WTC11 (cell line): ENCODE measurements at regions not wholly inside any gene's neighbourhood (a gene's known extent, or its start where the extent isn't known, plus 50 kb on each side); places are given as distances from the start of the nearest gene placed in this dataset.
A peak's percentile ranks its signal among the peaks of the same experiment; 100 is the strongest.

ENCODE experiments used
- ATAC-seq: fragments of 200-7000 bp; cut with Tn5 transposase; 2 replicates; pipeline ENCODE4 v1.10.0; 2021; ENCODE audit warnings: mild to moderate bottlenecking, moderate library complexity
- CTCF ChIA-PET: fragments of 300-600 bp; sonication (Branson Sonifier 250); formaldehyde crosslinking; loops from one replicate; lab custom pipeline; 2021; ENCODE audit warnings: antibody characterized with exemption; lab: Charles Lee
- POLR2A ChIA-PET: fragments of 350-600 bp; sonication (Branson Sonifier 250); formaldehyde crosslinking; loops from one replicate; lab custom pipeline; 2021; ENCODE audit warnings: antibody characterized with exemption; lab: Charles Lee
- DNase-seq: peaks from one replicate; pipeline ENCODE4 v3.0.0; 2021; ENCODE audit warnings: low spot score
- H3K27ac Mint-ChIP-seq: 2 replicates; pipeline ENCODE4 v1.8.0; 2021; ENCODE audit warnings: mixed read lengths
- H3K27me3 Mint-ChIP-seq: 2 replicates; pipeline ENCODE4 v1.8.0; 2021; ENCODE audit warnings: low read depth, mild to moderate bottlenecking, moderate library complexity, mixed read lengths
- H3K36me3 Mint-ChIP-seq: 2 replicates; pipeline ENCODE4 v1.8.0; 2021; ENCODE audit warnings: mixed read lengths
- H3K4me1 Mint-ChIP-seq: 2 replicates; pipeline ENCODE4 v1.8.0; 2022; ENCODE audit warnings: mixed read lengths
- H3K4me3 Mint-ChIP-seq: 2 replicates; pipeline ENCODE4 v1.8.0; 2021; ENCODE audit warnings: mild to moderate bottlenecking, moderate library complexity, mixed read lengths
- H3K9me3 Mint-ChIP-seq: 2 replicates; pipeline ENCODE4 v1.8.0; 2021; ENCODE audit warnings: mixed read lengths
- ELF4 ChIP-seq: sonication (generic); formaldehyde crosslinking; IDR thresholded peaks from 2 replicates; pipeline ENCODE4 v1.8.1; 2022; ENCODE audit warnings: low read depth, mild to moderate bottlenecking, moderate library complexity, missing genetic modification reagents
- ETV6 ChIP-seq: sonication (generic); formaldehyde crosslinking; IDR thresholded peaks from 2 replicates; pipeline ENCODE4 v1.8.1; 2022; ENCODE audit warnings: mild to moderate bottlenecking, missing genetic modification reagents
- GABPB1 ChIP-seq: sonication (generic); formaldehyde crosslinking; IDR thresholded peaks from 2 replicates; pipeline ENCODE4 v1.8.1; 2023; ENCODE audit warnings: mild to moderate bottlenecking, missing genetic modification reagents
- GRHL2 ChIP-seq: fragments of 250-450 bp; sonication (Bioruptor Pico); IDR thresholded peaks from 2 replicates; pipeline ENCODE4 v1.8.0; 2022; ENCODE audit warnings: mild to moderate bottlenecking, moderate library complexity; ENCODE audit not compliant: insufficient replicate concordance, severe bottlenecking
- MYBL2 ChIP-seq: sonication (generic); formaldehyde crosslinking; IDR thresholded peaks from 2 replicates; pipeline ENCODE4 v1.8.1; 2023; ENCODE audit warnings: mild to moderate bottlenecking, moderate library complexity, missing genetic modification reagents
- NFYB ChIP-seq: sonication (generic); formaldehyde crosslinking; conservative IDR thresholded peaks from 2 replicates; pipeline ENCODE4 v1.8.0; 2022; ENCODE audit warnings: low read depth, missing genetic modification reagents
- PRRX2 ChIP-seq: fragments of 250-450 bp; sonication (Bioruptor Pico); IDR thresholded peaks from 2 replicates; pipeline ENCODE4 v1.8.0; 2021; ENCODE audit warnings: mild to moderate bottlenecking
- SMAD4 ChIP-seq: sonication (generic); formaldehyde crosslinking; IDR thresholded peaks from 2 replicates; pipeline ENCODE4 v1.8.0; 2022; ENCODE audit warnings: mild to moderate bottlenecking, missing genetic modification reagents
- TCF7 ChIP-seq: sonication (generic); formaldehyde crosslinking; IDR thresholded peaks from 2 replicates; pipeline ENCODE4 v1.8.0; 2022; ENCODE audit warnings: mild to moderate bottlenecking, low read depth, missing genetic modification reagents, moderate library complexity
- ZBTB21 ChIP-seq: sonication (generic); formaldehyde crosslinking; IDR thresholded peaks from 2 replicates; pipeline ENCODE4 v1.8.1; 2023; ENCODE audit warnings: mild to moderate bottlenecking, missing genetic modification reagents, borderline replicate concordance
- ZNF416 ChIP-seq: fragments of 250-450 bp; sonication (Bioruptor Pico); IDR thresholded peaks from 2 replicates; pipeline ENCODE4 v1.9.0; 2021; ENCODE audit warnings: mild to moderate bottlenecking, inconsistent platforms
- TF ChIP-seq, protein P1 (sequence below): sonication (generic); formaldehyde crosslinking; IDR thresholded peaks from 2 replicates; pipeline ENCODE4 v1.8.0; 2023; ENCODE audit warnings: missing genetic modification reagents
- TF ChIP-seq, protein P2 (sequence below): fragments of 250-450 bp; sonication (Bioruptor Pico); IDR thresholded peaks from 2 replicates; pipeline ENCODE4 v1.9.0; 2021; ENCODE audit warnings: mild to moderate bottlenecking, borderline replicate concordance

DNA sequence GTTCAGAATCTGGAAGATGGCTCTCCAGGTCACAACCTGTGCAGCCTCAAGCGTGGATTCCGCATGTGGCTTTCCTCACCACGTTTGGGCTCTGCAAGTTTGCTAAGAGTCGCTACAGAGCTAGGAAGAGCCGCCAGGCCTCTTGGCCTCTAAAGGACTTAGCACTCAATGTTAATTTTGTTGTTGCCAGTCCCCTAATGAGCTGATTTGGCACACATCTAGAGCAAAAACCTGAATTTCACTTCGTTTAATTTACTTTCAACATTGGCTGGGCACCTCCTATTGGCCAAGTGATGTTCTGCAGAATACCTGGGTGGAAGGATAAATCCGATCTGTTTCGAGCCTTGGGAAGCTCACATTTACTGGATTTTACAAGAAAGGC lies 65.8 kb upstream of the UNC5A start:
- ATAC-seq = no peak; the same call in 1 of the 2 replicates
- ChIA-PET CTCF (interaction anchor here (0.5 to 8.1 kb wide), 33 partner anchors 9 to 294 kb away, joined by 3 to 106 read pairs (median 5); partner anchors contain the start of gene TSPAN17), POLR2A (interaction anchor here (0.7 kb wide), 1 partner anchor 43 kb away, joined by 3 read pairs; no protein-coding TSS in a partner anchor)

DNA sequence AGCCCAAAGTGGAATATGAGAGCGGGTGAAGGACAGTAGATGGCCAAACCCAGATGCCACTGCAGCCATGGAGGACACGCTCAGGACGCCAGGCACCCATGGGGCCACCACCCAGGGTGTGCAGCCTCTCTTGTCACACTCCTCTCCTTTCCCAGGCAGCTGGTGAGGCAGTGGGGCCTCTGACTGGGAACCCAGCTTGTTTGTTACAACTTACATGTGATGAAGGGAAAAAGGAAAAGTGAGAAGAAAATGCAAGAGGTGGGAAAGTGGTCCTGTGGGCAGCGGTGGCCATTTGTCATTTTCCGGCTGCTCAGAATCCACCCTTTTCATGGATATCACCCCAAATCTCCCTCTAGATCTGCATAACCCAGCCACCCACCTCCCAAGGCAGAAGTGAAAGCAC lies 62.7 kb upstream of the UNC5A start:
- DNase-seq (no peak), ATAC-seq (no peak)
- H3K9me3 Mint-ChIP-seq = no peaks in the 10 kb centered on the region
- TF ChIP-seq ZBTB21 (no peak), ZNF416 (CRISPR knock-in tag) (no peak), ELF4 (no peak), GABPB1 (CRISPR knock-in tag) (no peak)
- no peaks in the 10 kb centered on the region for H3K36me3 Mint-ChIP-seq
- no peak overlapping the region for H3K27ac Mint-ChIP-seq
- H3K27me3 Mint-ChIP-seq = peaks cover 13% of the 10 kb centered on the region
- POLR2A ChIA-PET = interaction anchor here (0.6 kb wide), 1 partner anchor 69 kb away, joined by 7 read pairs; no protein-coding TSS in a partner anchor
- peaks cover 40% of the 10 kb centered on the region for H3K4me1 Mint-ChIP-seq
- no peak overlapping the region for H3K4me3 Mint-ChIP-seq
- CTCF ChIA-PET = interaction anchor here (0.9 to 8.1 kb wide), 2 partner anchors 50 to 88 kb away, joined by 5 to 106 read pairs; no protein-coding TSS in a partner anchor

More for the DNA sequence above, 65.8 kb upstream of the UNC5A start:
- H3K4me1 Mint-ChIP-seq = peaks cover 64% of the 10 kb centered on the region
- peaks cover 37% of the 10 kb centered on the region for H3K27me3 Mint-ChIP-seq
- H3K9me3 Mint-ChIP-seq = no peaks in the 10 kb centered on the region
- H3K4me3 Mint-ChIP-seq = peak overlapping the region; percentile 70
- H3K27ac Mint-ChIP-seq = no peak overlapping the region
- no peaks in the 10 kb centered on the region for H3K36me3 Mint-ChIP-seq
- no peak for DNase-seq
- TF ChIP-seq ETV6 = 0 out of 2 replicates have a peak, but pooled peaks have one; percentile 44
- TF ChIP-seq PRRX2 (CRISPR knock-in tag) = no peak
- no peak for TF ChIP-seq MYBL2 (CRISPR knock-in tag)
- TF ChIP-seq, protein P1, sequence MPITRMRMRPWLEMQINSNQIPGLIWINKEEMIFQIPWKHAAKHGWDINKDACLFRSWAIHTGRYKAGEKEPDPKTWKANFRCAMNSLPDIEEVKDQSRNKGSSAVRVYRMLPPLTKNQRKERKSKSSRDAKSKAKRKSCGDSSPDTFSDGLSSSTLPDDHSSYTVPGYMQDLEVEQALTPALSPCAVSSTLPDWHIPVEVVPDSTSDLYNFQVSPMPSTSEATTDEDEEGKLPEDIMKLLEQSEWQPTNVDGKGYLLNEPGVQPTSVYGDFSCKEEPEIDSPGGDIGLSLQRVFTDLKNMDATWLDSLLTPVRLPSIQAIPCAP = 0 out of 2 replicates have a peak, but pooled peaks have one; percentile 2
- TF ChIP-seq, all 79 proteins: peak for 2

DNA sequence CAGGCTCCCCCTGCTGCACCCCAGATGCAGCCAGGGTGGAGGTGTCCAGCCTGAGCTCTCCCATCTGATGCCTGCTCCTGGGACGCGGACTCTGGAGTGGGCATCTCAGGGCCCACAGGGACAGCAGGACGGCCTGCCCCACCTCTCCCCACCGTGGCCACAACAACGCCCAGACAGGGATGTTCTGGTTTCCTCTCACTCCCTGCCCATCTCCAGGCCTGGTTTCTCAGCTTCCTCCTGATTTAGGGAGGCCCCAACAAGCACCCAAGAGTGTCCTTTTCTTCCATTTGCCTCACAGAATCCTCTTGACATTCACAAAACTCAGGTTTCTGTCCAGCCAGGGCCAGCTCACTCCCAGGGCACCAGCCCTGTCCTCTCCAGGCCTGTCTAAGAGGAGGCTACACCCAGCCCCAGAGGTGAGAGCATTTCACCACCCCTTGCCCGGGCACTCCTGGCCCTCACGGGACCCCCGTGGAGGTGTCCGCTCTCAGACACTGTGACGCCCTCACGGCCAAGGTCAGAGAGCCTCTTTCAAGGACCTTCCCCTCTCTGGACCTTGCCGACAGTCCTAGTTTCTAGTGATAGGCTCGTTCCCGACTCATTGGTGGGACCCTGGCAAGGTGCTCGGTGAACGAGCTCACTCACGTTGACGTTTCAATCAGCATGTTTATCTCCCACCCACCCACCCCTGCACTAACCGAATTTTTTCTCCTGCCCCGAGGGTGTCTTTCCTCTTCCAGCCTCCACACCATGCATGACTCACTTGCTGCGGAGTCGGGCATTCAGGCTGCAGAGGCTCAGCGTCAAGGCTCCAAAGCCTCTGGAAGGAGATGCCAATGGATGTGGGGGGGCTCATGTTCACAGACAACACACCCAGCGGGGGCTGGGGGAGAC lies 62.0 kb upstream of the UNC5A start:
- TF ChIP-seq NFYB (no peak), SMAD4 (no peak), GRHL2 (CRISPR knock-in tag) (no peak), TCF7 (CRISPR knock-in tag) (no peak)
- TF ChIP-seq, protein P2, sequence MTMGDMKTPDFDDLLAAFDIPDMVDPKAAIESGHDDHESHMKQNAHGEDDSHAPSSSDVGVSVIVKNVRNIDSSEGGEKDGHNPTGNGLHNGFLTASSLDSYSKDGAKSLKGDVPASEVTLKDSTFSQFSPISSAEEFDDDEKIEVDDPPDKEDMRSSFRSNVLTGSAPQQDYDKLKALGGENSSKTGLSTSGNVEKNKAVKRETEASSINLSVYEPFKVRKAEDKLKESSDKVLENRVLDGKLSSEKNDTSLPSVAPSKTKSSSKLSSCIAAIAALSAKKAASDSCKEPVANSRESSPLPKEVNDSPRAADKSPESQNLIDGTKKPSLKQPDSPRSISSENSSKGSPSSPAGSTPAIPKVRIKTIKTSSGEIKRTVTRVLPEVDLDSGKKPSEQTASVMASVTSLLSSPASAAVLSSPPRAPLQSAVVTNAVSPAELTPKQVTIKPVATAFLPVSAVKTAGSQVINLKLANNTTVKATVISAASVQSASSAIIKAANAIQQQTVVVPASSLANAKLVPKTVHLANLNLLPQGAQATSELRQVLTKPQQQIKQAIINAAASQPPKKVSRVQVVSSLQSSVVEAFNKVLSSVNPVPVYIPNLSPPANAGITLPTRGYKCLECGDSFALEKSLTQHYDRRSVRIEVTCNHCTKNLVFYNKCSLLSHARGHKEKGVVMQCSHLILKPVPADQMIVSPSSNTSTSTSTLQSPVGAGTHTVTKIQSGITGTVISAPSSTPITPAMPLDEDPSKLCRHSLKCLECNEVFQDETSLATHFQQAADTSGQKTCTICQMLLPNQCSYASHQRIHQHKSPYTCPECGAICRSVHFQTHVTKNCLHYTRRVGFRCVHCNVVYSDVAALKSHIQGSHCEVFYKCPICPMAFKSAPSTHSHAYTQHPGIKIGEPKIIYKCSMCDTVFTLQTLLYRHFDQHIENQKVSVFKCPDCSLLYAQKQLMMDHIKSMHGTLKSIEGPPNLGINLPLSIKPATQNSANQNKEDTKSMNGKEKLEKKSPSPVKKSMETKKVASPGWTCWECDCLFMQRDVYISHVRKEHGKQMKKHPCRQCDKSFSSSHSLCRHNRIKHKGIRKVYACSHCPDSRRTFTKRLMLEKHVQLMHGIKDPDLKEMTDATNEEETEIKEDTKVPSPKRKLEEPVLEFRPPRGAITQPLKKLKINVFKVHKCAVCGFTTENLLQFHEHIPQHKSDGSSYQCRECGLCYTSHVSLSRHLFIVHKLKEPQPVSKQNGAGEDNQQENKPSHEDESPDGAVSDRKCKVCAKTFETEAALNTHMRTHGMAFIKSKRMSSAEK (CRISPR knock-in tag) = no peak
- ChIA-PET CTCF (interaction anchor here (0.9 to 8.1 kb wide), 3 partner anchors 48 to 89 kb away, joined by 4 to 106 read pairs (median 5); no protein-coding TSS in a partner anchor), POLR2A (no interaction called here)
- Mint-ChIP-seq H3K4me1 (peaks cover 38% of the 10 kb centered on the region), H3K27ac (no peak overlapping the region), H3K27me3 (peaks cover 11% of the 10 kb centered on the region), H3K36me3 (no peaks in the 10 kb centered on the region), H3K9me3 (no peaks in the 10 kb centered on the region), H3K4me3 (no peak overlapping the region)
- DNase-seq (no peak), ATAC-seq (no peak)
